ENCODE measurements at regions not wholly inside any gene's neighbourhood (a gene's known extent, or its start where the extent isn't known, plus 50 kb on each side); places are given as distances from the start of the nearest gene placed in this dataset. TPM values are rescaled to one million over a fixed set of nuclear protein-coding genes. Genes with fewer than 3 reads are reported as not detected.

- Histone ChIP-seq H3K4me1 (ENCODE audit: control insufficient read depth in 4 of 4, insufficient read depth in 4 of 4, low read length in 3 of 4) (no peaks in the 10 kb centered on the region), H3K9ac (ENCODE audit: low read depth in 1 of 2, low read length in 2 of 2) (no peak overlapping the region), H3K27ac (ENCODE audit: low read depth in 1 of 2, low read length in 2 of 2) (no peak overlapping the region), H3K36me3 (ENCODE audit: control insufficient read depth in 4 of 4, insufficient read depth in 3 of 4, low read depth in 1 of 4, low read length in 3 of 4) (no peaks in the 10 kb centered on the region), H3K9me3 (ENCODE audit: control insufficient read depth in 4 of 4, low read length in 3 of 4) (no peaks in the 10 kb centered on the region), H3K27me3 (ENCODE audit: control insufficient read depth in 4 of 4, insufficient read depth in 4 of 4, low read length in 3 of 4) (no peaks in the 10 kb centered on the region), H3K4me3 (ENCODE audit: low read depth in 1 of 3, low read length in 3 of 3) (no peak overlapping the region)
- TF ChIP-seq, protein P1, sequence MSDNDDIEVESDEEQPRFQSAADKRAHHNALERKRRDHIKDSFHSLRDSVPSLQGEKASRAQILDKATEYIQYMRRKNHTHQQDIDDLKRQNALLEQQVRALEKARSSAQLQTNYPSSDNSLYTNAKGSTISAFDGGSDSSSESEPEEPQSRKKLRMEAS (IDR thresholded peaks at IDR 0.05) = no peak
- no peak for TF ChIP-seq NR2F2 (IDR thresholded peaks at IDR 0.05)
- no peak for DNase-seq (ENCODE audit: low spot score)
Measured at GRCh38 chr9:1962588-1963106, 52.5 kb upstream of the SMARCA2 start.

GRCh38 chr9:1964093-1964492, 51.1 kb upstream of the SMARCA2 start:
- DNase-seq (ENCODE audit: low spot score) = no peak
- no peak overlapping the region for H3K27ac ChIP-seq (ENCODE audit: low read depth in 1 of 2, low read length in 2 of 2)
- no peaks in the 10 kb centered on the region for H3K4me1 ChIP-seq (ENCODE audit: control insufficient read depth in 4 of 4, insufficient read depth in 4 of 4, low read length in 3 of 4)
- no peak for TF ChIP-seq FOXA1 (IDR thresholded peaks at IDR 0.05)
- no peak for TF ChIP-seq HNF4G (IDR thresholded peaks at IDR 0.05)
- TF ChIP-seq, protein P2, sequence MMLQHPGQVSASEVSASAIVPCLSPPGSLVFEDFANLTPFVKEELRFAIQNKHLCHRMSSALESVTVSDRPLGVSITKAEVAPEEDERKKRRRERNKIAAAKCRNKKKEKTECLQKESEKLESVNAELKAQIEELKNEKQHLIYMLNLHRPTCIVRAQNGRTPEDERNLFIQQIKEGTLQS (IDR thresholded peaks at IDR 0.05) = no peak
- TF ChIP-seq JUND (IDR thresholded peaks at IDR 0.05) = no peak
- TF ChIP-seq, protein P3, sequence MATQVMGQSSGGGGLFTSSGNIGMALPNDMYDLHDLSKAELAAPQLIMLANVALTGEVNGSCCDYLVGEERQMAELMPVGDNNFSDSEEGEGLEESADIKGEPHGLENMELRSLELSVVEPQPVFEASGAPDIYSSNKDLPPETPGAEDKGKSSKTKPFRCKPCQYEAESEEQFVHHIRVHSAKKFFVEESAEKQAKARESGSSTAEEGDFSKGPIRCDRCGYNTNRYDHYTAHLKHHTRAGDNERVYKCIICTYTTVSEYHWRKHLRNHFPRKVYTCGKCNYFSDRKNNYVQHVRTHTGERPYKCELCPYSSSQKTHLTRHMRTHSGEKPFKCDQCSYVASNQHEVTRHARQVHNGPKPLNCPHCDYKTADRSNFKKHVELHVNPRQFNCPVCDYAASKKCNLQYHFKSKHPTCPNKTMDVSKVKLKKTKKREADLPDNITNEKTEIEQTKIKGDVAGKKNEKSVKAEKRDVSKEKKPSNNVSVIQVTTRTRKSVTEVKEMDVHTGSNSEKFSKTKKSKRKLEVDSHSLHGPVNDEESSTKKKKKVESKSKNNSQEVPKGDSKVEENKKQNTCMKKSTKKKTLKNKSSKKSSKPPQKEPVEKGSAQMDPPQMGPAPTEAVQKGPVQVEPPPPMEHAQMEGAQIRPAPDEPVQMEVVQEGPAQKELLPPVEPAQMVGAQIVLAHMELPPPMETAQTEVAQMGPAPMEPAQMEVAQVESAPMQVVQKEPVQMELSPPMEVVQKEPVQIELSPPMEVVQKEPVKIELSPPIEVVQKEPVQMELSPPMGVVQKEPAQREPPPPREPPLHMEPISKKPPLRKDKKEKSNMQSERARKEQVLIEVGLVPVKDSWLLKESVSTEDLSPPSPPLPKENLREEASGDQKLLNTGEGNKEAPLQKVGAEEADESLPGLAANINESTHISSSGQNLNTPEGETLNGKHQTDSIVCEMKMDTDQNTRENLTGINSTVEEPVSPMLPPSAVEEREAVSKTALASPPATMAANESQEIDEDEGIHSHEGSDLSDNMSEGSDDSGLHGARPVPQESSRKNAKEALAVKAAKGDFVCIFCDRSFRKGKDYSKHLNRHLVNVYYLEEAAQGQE (IDR thresholded peaks at IDR 0.05) = no peak
- no peak for TF ChIP-seq RAD21 (IDR thresholded peaks at IDR 0.05)
- no peak for TF ChIP-seq GABPA (IDR thresholded peaks at IDR 0.05 in 1 of 2, conservative IDR thresholded peaks at IDR 0.05 in 1 of 2)
- H3K27me3 ChIP-seq (ENCODE audit: control insufficient read depth in 4 of 4, insufficient read depth in 4 of 4, low read length in 3 of 4) = no peaks in the 10 kb centered on the region
- 77% methylated on average over 2 of the region's 2 CpGs for WGBS
- H3K9ac ChIP-seq (ENCODE audit: low read depth in 1 of 2, low read length in 2 of 2) = no peak overlapping the region
- no peaks in the 10 kb centered on the region for H3K36me3 ChIP-seq (ENCODE audit: control insufficient read depth in 4 of 4, insufficient read depth in 3 of 4, low read depth in 1 of 4, low read length in 3 of 4)
- no peak overlapping the region for H3K4me3 ChIP-seq (ENCODE audit: low read depth in 1 of 3, low read length in 3 of 3)
- H3K9me3 ChIP-seq (ENCODE audit: control insufficient read depth in 4 of 4, low read length in 3 of 4) = no peaks in the 10 kb centered on the region

Small RNA genes in the stretch of these regions (small RNA-seq; reads per million reads assigned to genes)
- gene RNA5SP279 = not detected

Measured in liver (tissue), 8 donors.